K562 (cell line): ENCODE measurements at regions not wholly inside any gene's neighbourhood (a gene's known extent, or its start where the extent isn't known, plus 50 kb on each side); places are given as distances from the start of the nearest gene placed in this dataset.
A peak's percentile ranks its signal among the peaks of the same experiment; 100 is the strongest.

ENCODE experiments used
- ATAC-seq: fragments of 200-7000 bp; cut with Tn5 transposase; 3 replicates; pipeline ENCODE4 v1.9.1; 2020; ENCODE audit warnings: moderate library complexity
- BruUV-seq: library from RNA; stranded (reverse); fragments of 400-500 nt; replicated peaks from 2 replicates; lab custom pipeline; 2021; lab: Mats Ljungman, UMichigan
- CTCF ChIA-PET: fragments of 300-600 bp; formaldehyde crosslinking; extraction: SDS; loops from one replicate; lab custom pipeline; 2021; ENCODE audit warnings: low intra/inter-chr PET ratio; lab: Yijun Ruan, JAX
- POLR2A ChIA-PET: fragments of 300-600, 350-650 bp; sonication (Branson Sonifier 250); formaldehyde crosslinking; extraction: SDS; loops from one replicate; lab custom pipeline; 2021; ENCODE audit warnings: antibody characterized with exemption, inconsistent platforms; lab: Yijun Ruan, JAX
- DNase-seq, 4 experiments: peaks; one replicate each; pipeline versions ENCODE4 v3.0.0 to v3.0.0-alpha.2; 2011 to 2018; ENCODE audit warnings: low spot score in 3 of 4, mixed read lengths in 3 of 4; ENCODE audit errors: extremely low read depth in 1 of 4
- FAIRE-seq: peaks from 2 replicates; lab custom pipeline; 2011; peaks lifted over from hg19 to GRCh38; lab: Jason Lieb, UNC
- H2AFZ ChIP-seq: 2 replicates; pipeline ENCODE4 v1.6.0; 2011; ENCODE audit warnings: low read depth, low read length, control low read depth, inconsistent platforms
- H3K27ac ChIP-seq: fragments of 200-600 bp; 3 replicates; pipeline ENCODE4 v1.8.0; 2011; ENCODE audit warnings: low read depth, mild to moderate bottlenecking, control low read depth, inconsistent platforms, low read length, moderate library complexity, mixed read lengths; ENCODE audit errors: extremely low read depth
- H3K27me3 ChIP-seq, 2 experiments: fragments of 300-600 bp in 1 of 2; 2 replicates in 1 of 2; 3 replicates in 1 of 2; pipeline versions ENCODE4 v1.6.0 to v1.8.0; 2011; ENCODE audit warnings: inconsistent platforms in 2 of 2, low read length in 2 of 2, mild to moderate bottlenecking in 1 of 2, mixed read lengths in 1 of 2, moderate library complexity in 1 of 2; ENCODE audit not compliant: control insufficient read depth in 2 of 2, insufficient read depth in 2 of 2
- H3K36me3 ChIP-seq: fragments of 300-600 bp; 3 replicates; pipeline ENCODE4 v1.8.0; 2011; ENCODE audit warnings: mild to moderate bottlenecking, low read length, inconsistent platforms; ENCODE audit not compliant: control insufficient read depth, insufficient read depth
- H3K4me1 ChIP-seq, 2 experiments: fragments of 200-600 bp in 1 of 2; replicated peaks in 1 of 2; 2 replicates in 1 of 2; 3 replicates in 1 of 2; pipeline versions ENCODE4 v1.5.1 to v1.8.0; 2011; ENCODE audit warnings: inconsistent platforms in 2 of 2, low read length in 2 of 2, mild to moderate bottlenecking in 1 of 2, mixed read lengths in 1 of 2, moderate library complexity in 1 of 2; ENCODE audit not compliant: control insufficient read depth in 2 of 2, insufficient read depth in 2 of 2
- H3K4me2 ChIP-seq: 2 replicates; pipeline ENCODE4 v1.6.1; 2011; ENCODE audit warnings: low read length, control low read depth, inconsistent platforms, mixed read lengths; ENCODE audit not compliant: insufficient read depth
- H3K4me3 ChIP-seq: fragments of 200-600 bp; sonication (generic), shearing (Covaris generic); 2 replicates; pipeline ENCODE4 v1.5.1; 2016; ENCODE audit warnings: control low read depth, inconsistent platforms
- H3K79me2 ChIP-seq: fragments of 200-600 bp; 3 replicates; pipeline ENCODE4 v1.8.0; 2011; ENCODE audit warnings: low read length, inconsistent platforms; ENCODE audit not compliant: control insufficient read depth, insufficient read depth
- H3K9ac ChIP-seq, 2 experiments: 2 replicates each; pipeline versions ENCODE4 v1.6.0 to v1.6.1; 2011; ENCODE audit warnings: low read depth in 2 of 2, low read length in 2 of 2, control low read depth in 1 of 2, inconsistent platforms in 1 of 2, mild to moderate bottlenecking in 1 of 2, mixed read lengths in 1 of 2; ENCODE audit not compliant: insufficient read depth in 1 of 2
- H3K9me1 ChIP-seq: one replicate; pipeline ENCODE4 v1.6.0; 2011; ENCODE audit warnings: inconsistent platforms, mild to moderate bottlenecking, low read length, moderate library complexity; ENCODE audit not compliant: control insufficient read depth, insufficient read depth
- H3K9me3 ChIP-seq: replicated peaks from 2 replicates; pipeline ENCODE4 v1.5.1; 2011; ENCODE audit warnings: low read depth, low read length, inconsistent platforms; ENCODE audit not compliant: control insufficient read depth, insufficient read depth
- H4K20me1 ChIP-seq: replicated peaks from 2 replicates; pipeline ENCODE4 v1.6.1; 2011; ENCODE audit warnings: low read length, inconsistent platforms, mixed read lengths; ENCODE audit not compliant: control insufficient read depth, insufficient read depth
- CHD1 ChIP-seq: fragments of 200-600 bp; sonication (generic); IDR thresholded peaks from one replicate; pipeline ENCODE4 v1.6.1; 2012; ENCODE audit warnings: mild to moderate bottlenecking, moderate library complexity, low read length, inconsistent platforms
- CREM ChIP-seq: IDR thresholded peaks from 2 replicates; pipeline ENCODE4 v1.6.1; 2014; ENCODE audit warnings: antibody characterized with exemption, low read depth
- CSDE1 ChIP-seq, 2 experiments: fragments of 450-650 bp; IDR thresholded peaks; 2 replicates each; pipeline ENCODE4 v1.6.1; 2016; ENCODE audit warnings: mild to moderate bottlenecking in 1 of 2
- MED1 ChIP-seq: sonication (generic); formaldehyde crosslinking; IDR thresholded peaks from 2 replicates; pipeline ENCODE4 v1.8.1; 2023; ENCODE audit warnings: missing genetic modification reagents, borderline replicate concordance
- MXI1 ChIP-seq: IDR thresholded peaks from 2 replicates; pipeline ENCODE4 v1.6.1; 2011; ENCODE audit warnings: low read depth, mild to moderate bottlenecking, improper control_type of control experiment, low read length
- NFXL1 ChIP-seq: fragments of 450-650 bp; formaldehyde crosslinking; IDR thresholded peaks from 2 replicates; pipeline ENCODE4 v1.4.0; 2021; ENCODE audit warnings: mild to moderate bottlenecking
- RFX7 ChIP-seq: fragments of 250-450 bp; sonication (Bioruptor Pico); IDR thresholded peaks from 2 replicates; pipeline ENCODE4 v1.5.1; 2021; ENCODE audit warnings: mild to moderate bottlenecking
- TAF1 ChIP-seq: IDR thresholded peaks from 2 replicates; pipeline ENCODE4 v1.6.1; 2011; ENCODE audit warnings: mild to moderate bottlenecking, low read length, moderate library complexity; ENCODE audit not compliant: insufficient read depth, control insufficient read depth, severe bottlenecking; ENCODE audit errors: extremely low read depth
- WHSC1 ChIP-seq: IDR thresholded peaks from one replicate; pipeline ENCODE4 v1.6.1; 2012; ENCODE audit warnings: low read length, control low read depth, inconsistent platforms
- ZNF12 ChIP-seq: sonication (generic); formaldehyde crosslinking; IDR thresholded peaks from 2 replicates; pipeline ENCODE4 v1.4.0; 2020; ENCODE audit warnings: mild to moderate bottlenecking, missing genetic modification reagents
- WGBS: fragments of 100-300 bp; shearing (Covaris generic); methylation state at CpG from one replicate; pipeline ENCODE4 v1.1.6; 2016; ENCODE audit warnings: low coverage, mixed read lengths; ENCODE audit not compliant: insufficient coverage; ENCODE audit errors: missing lambda C conversion rate; 5-methylcytosine and 5-hydroxymethylcytosine counted together
- in situ Hi-C: fragments of 300-500 bp; cut with MboI; formaldehyde crosslinking; loops from 4 replicates; pipeline ENCODE4 v1.15.0; 2018; ENCODE audit warnings: inconsistent platforms, mixed read lengths
- intact Hi-C: fragments of 100-400 bp; cut with micrococcal nuclease; formaldehyde crosslinking; loops from 2 replicates; pipeline ENCODE4 v1.14.2; 2022
- TF ChIP-seq, protein P1 (sequence below): fragments of 250-450 bp; sonication (Bioruptor Pico); IDR thresholded peaks from 2 replicates; pipeline ENCODE4 v1.5.0; 2020; ENCODE audit warnings: mild to moderate bottlenecking, borderline replicate concordance
- TF ChIP-seq, protein P2 (sequence below): IDR thresholded peaks from 2 replicates; pipeline ENCODE4 v1.6.1; 2014; ENCODE audit warnings: antibody characterized with exemption

DNA sequence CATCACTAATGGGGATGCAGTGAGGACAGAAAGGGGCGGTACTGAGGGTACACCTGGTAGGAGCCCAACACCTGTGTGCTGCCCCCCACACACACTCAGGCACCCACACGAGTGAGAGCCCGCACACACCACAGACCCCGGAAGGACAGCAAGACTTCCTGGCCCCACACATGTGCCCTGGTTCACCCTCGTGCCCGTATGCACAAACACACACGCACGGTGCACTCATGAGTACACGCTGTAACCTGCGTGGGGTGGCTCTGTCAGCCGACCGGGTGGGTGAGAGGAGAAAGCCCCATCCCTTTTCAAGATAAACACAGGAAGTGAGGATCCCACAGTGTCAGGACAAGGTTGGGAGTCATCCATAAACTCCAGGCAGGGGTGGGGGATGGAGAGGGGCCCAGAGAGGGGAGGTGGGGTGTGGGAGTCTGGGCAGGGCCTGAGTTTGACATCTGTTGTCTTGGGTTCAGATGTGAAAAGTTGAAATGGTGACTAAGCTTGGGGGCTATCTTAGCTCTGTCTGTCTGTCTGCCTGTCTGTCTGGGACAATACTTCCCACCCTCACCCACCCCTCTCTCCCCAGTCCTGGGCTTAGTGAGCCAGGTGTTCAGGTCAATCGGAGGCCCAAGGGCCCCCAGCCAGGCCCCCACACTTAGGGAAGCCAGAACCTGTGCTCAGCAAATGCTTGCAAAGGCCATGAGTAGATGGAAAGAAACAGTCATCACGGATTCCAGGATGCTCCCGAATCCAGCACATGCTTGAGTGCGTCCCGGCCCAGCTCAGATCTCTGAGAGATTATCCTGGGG lies 119.8 kb upstream of the ZBTB40 start:
- H3K9ac ChIP-seq = 0 out of 4 replicates have a peak overlapping the region, but pooled peaks of 1 of the 2 experiments have one; percentile 4
- ATAC-seq = no peak
- BruUV-seq = no TSS peak
- FAIRE-seq = no peak
- no peak overlapping the region for H2AFZ ChIP-seq
- H3K4me1 ChIP-seq = peaks cover 0 to 5% of the 10 kb centered on the region in 2 experiments; a peak in 3 of 5 replicates
- H3K36me3 ChIP-seq = no peaks in the 10 kb centered on the region
- POLR2A ChIA-PET = no interaction called here
- TF ChIP-seq CREM = no peak
- H4K20me1 ChIP-seq = no peaks in the 10 kb centered on the region
- H3K9me3 ChIP-seq = no peaks in the 10 kb centered on the region
- CTCF ChIA-PET = no interaction called here
- in situ Hi-C loops = no loop called here
- under 1% methylated on average over 17 of the region's 17 CpGs for WGBS
- H3K4me3 ChIP-seq = no peak overlapping the region
- peaks cover 8 to 51% of the 10 kb centered on the region in 2 experiments; a peak in 3 of 5 replicates for H3K27me3 ChIP-seq
- intact Hi-C loops = no loop called here
- H3K9me1 ChIP-seq = no peaks in the 10 kb centered on the region
- no peak overlapping the region for H3K27ac ChIP-seq
- no peaks in the 10 kb centered on the region for H3K79me2 ChIP-seq
- no peak overlapping the region for H3K4me2 ChIP-seq
- DNase-seq = no peak

DNA sequence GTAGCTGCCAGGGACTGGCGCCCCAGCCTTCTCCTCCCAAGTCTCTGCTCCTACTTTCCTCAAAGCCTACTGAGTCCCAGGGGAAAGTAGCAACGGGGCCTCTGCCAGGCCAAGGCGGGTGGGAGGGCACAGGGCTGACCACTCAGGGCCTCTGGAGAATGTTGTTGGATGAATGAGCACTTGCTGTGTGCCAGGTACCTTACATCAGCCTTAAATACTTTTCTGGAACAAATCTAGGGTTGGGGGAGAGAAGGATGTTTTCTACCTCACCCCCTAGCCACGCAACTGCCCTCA lies 119.3 kb upstream of the ZBTB40 start:
- no peak overlapping the region for H3K4me2 ChIP-seq
- 0% methylated on average over 4 of the region's 4 CpGs for WGBS
- H3K36me3 ChIP-seq = no peaks in the 10 kb centered on the region
- ChIA-PET CTCF (no interaction called here), POLR2A (no interaction called here)
- no peak overlapping the region for H3K4me3 ChIP-seq
- H3K27ac ChIP-seq = no peak overlapping the region
- intact Hi-C loops = no loop called here
- peaks cover 0 to 5% of the 10 kb centered on the region in 2 experiments; a peak in 3 of 5 replicates for H3K4me1 ChIP-seq
- no peaks in the 10 kb centered on the region for H4K20me1 ChIP-seq
- BruUV-seq = no TSS peak
- H3K79me2 ChIP-seq = no peaks in the 10 kb centered on the region
- ATAC-seq (no peak), DNase-seq (no peak), FAIRE-seq (no peak)
- in situ Hi-C loops = no loop called here
- 0 out of 4 replicates have a peak overlapping the region, but pooled peaks of 1 of the 2 experiments have one; percentile 4 for H3K9ac ChIP-seq
- H3K27me3 ChIP-seq = peaks cover 6 to 46% of the 10 kb centered on the region in 2 experiments; a peak in 3 of 5 replicates
- no peak overlapping the region for H2AFZ ChIP-seq
- no peaks in the 10 kb centered on the region for H3K9me3 ChIP-seq
- H3K9me1 ChIP-seq = no peaks in the 10 kb centered on the region
- TF ChIP-seq CSDE1 (IDR thresholded peaks at IDR 0.05) (no peak), NFXL1 (CRISPR knock-in tag) (no peak), MXI1 (no peak), TAF1 (no peak), ZNF12 (CRISPR knock-in tag) (no peak), WHSC1 (no peak), RFX7 (CRISPR knock-in tag) (no peak), MED1 (CRISPR knock-in tag) (no peak), CHD1 (no peak)
- TF ChIP-seq, protein P1, sequence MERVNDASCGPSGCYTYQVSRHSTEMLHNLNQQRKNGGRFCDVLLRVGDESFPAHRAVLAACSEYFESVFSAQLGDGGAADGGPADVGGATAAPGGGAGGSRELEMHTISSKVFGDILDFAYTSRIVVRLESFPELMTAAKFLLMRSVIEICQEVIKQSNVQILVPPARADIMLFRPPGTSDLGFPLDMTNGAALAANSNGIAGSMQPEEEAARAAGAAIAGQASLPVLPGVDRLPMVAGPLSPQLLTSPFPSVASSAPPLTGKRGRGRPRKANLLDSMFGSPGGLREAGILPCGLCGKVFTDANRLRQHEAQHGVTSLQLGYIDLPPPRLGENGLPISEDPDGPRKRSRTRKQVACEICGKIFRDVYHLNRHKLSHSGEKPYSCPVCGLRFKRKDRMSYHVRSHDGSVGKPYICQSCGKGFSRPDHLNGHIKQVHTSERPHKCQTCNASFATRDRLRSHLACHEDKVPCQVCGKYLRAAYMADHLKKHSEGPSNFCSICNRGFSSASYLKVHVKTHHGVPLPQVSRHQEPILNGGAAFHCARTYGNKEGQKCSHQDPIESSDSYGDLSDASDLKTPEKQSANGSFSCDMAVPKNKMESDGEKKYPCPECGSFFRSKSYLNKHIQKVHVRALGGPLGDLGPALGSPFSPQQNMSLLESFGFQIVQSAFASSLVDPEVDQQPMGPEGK = no peak
- TF ChIP-seq, protein P2, sequence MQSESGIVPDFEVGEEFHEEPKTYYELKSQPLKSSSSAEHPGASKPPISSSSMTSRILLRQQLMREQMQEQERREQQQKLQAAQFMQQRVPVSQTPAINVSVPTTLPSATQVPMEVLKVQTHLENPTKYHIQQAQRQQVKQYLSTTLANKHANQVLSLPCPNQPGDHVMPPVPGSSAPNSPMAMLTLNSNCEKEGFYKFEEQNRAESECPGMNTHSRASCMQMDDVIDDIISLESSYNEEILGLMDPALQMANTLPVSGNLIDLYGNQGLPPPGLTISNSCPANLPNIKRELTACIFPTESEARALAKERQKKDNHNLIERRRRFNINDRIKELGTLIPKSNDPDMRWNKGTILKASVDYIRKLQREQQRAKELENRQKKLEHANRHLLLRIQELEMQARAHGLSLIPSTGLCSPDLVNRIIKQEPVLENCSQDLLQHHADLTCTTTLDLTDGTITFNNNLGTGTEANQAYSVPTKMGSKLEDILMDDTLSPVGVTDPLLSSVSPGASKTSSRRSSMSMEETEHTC = no peak
